Liver (tissue), 8 donors: ENCODE measurements at regions not wholly inside any gene's neighbourhood (a gene's known extent, or its start where the extent isn't known, plus 50 kb on each side); places are given as distances from the start of the nearest gene placed in this dataset.

Experiments
- DNase-seq: peaks from one replicate; pipeline ENCODE4 v3.0.0-alpha.2; 2017; ENCODE audit warnings: low spot score
- H3K27ac ChIP-seq, 2 donors: one replicate each; pipeline ENCODE4 v1.7.0; 2013; ENCODE audit warnings: inconsistent platforms in 2 of 2, low read length in 2 of 2, control low read depth in 1 of 2, low read depth in 1 of 2, mild to moderate bottlenecking in 1 of 2
- H3K27me3 ChIP-seq, 4 donors: one replicate each; pipeline versions ENCODE4 v1.6.1 to v1.7.0; 2013; ENCODE audit warnings: low read length in 3 of 4, inconsistent platforms in 1 of 4, mild to moderate bottlenecking in 1 of 4, moderate library complexity in 1 of 4; ENCODE audit not compliant: control insufficient read depth in 4 of 4, insufficient read depth in 4 of 4
- H3K36me3 ChIP-seq, 4 donors: one replicate each; pipeline versions ENCODE4 v1.6.1 to v1.7.0; 2013; ENCODE audit warnings: low read length in 3 of 4, mild to moderate bottlenecking in 3 of 4, low read depth in 1 of 4, moderate library complexity in 1 of 4; ENCODE audit not compliant: control insufficient read depth in 4 of 4, insufficient read depth in 3 of 4
- H3K4me1 ChIP-seq, 4 donors: one replicate each; pipeline versions ENCODE4 v1.6.1 to v1.7.0; 2013; ENCODE audit warnings: low read length in 3 of 4, mild to moderate bottlenecking in 3 of 4, moderate library complexity in 1 of 4; ENCODE audit not compliant: control insufficient read depth in 4 of 4, insufficient read depth in 4 of 4
- H3K4me3 ChIP-seq, 3 donors: one replicate each; pipeline versions ENCODE4 v1.6.1 to v1.7.0; 2013; ENCODE audit warnings: low read length in 3 of 3, control low read depth in 1 of 3, low read depth in 1 of 3, mild to moderate bottlenecking in 1 of 3
- H3K9ac ChIP-seq, 2 donors: one replicate each; pipeline ENCODE4 v1.7.0; 2013; ENCODE audit warnings: low read length in 2 of 2, mild to moderate bottlenecking in 2 of 2, moderate library complexity in 2 of 2, control low read depth in 1 of 2, low read depth in 1 of 2
- H3K9me3 ChIP-seq, 4 donors: one replicate each; pipeline versions ENCODE4 v1.6.1 to v1.7.0; 2013; ENCODE audit warnings: low read length in 3 of 4; ENCODE audit not compliant: control insufficient read depth in 4 of 4
- EGR1 ChIP-seq, 2 donors: IDR thresholded peaks; 2 replicates each; pipeline ENCODE4 v1.6.1; 2016 to 2018; ENCODE audit warnings: antibody characterized with exemption in 2 of 2, low read depth in 2 of 2
- FOXA1 ChIP-seq: IDR thresholded peaks from 2 replicates; pipeline ENCODE4 v1.6.1; 2016; ENCODE audit warnings: antibody characterized with exemption
- FOXA2 ChIP-seq: IDR thresholded peaks from 2 replicates; pipeline ENCODE4 v1.6.1; 2016; ENCODE audit warnings: antibody characterized with exemption
- GABPA ChIP-seq, 2 donors: IDR thresholded peaks in 1 of 2; conservative IDR thresholded peaks in 1 of 2; 2 replicates each; pipeline ENCODE4 v1.6.1; 2016; ENCODE audit warnings: antibody characterized with exemption in 2 of 2, mild to moderate bottlenecking in 1 of 2, moderate library complexity in 1 of 2
- HNF4A ChIP-seq, 2 donors: conservative IDR thresholded peaks; 2 replicates each; pipeline ENCODE4 v1.6.1; 2016; ENCODE audit warnings: antibody characterized with exemption in 2 of 2, mild to moderate bottlenecking in 2 of 2
- HNF4G ChIP-seq: IDR thresholded peaks from 2 replicates; pipeline ENCODE4 v1.6.1; 2016; ENCODE audit warnings: antibody characterized with exemption
- JUND ChIP-seq, 2 donors: IDR thresholded peaks; 2 replicates each; pipeline ENCODE4 v1.6.1; 2016; ENCODE audit warnings: antibody characterized with exemption in 2 of 2
- RAD21 ChIP-seq, 2 donors: IDR thresholded peaks; 2 replicates each; pipeline ENCODE4 v1.6.1; 2016; ENCODE audit warnings: antibody characterized with exemption in 2 of 2, mild to moderate bottlenecking in 2 of 2
- RXRA ChIP-seq, 2 donors: IDR thresholded peaks; 2 replicates each; pipeline ENCODE4 v1.6.1; 2017 to 2018; ENCODE audit warnings: antibody characterized with exemption in 2 of 2, mild to moderate bottlenecking in 1 of 2
- SP1 ChIP-seq: IDR thresholded peaks from 2 replicates; pipeline ENCODE4 v1.6.1; 2018; ENCODE audit warnings: antibody characterized with exemption, mild to moderate bottlenecking
- TAF1 ChIP-seq: conservative IDR thresholded peaks from 2 replicates; pipeline ENCODE4 v1.6.1; 2016; ENCODE audit warnings: antibody characterized with exemption, mild to moderate bottlenecking
- YY1 ChIP-seq: IDR thresholded peaks from 2 replicates; pipeline ENCODE4 v1.6.1; 2016; ENCODE audit warnings: antibody characterized with exemption, mild to moderate bottlenecking
- WGBS: extraction: QIAGEN DNeasy Blood & Tissue Kit; methylation state at CpG from one replicate; pipeline ENCODE4 v1.1.7; 2013; 5-methylcytosine and 5-hydroxymethylcytosine counted together
- TF ChIP-seq, protein P1 (sequence below): IDR thresholded peaks from 2 replicates; pipeline ENCODE4 v1.6.1; 2016; ENCODE audit warnings: antibody characterized with exemption
- TF ChIP-seq, protein P2 (sequence below): fragments of 150-350 bp; IDR thresholded peaks from 2 replicates; pipeline ENCODE4 v1.5.1; 2017; ENCODE audit warnings: improper control_type of control experiment, low read depth, low read length; ENCODE audit not compliant: missing input control
- TF ChIP-seq, protein P3 (sequence below): IDR thresholded peaks from 2 replicates; pipeline ENCODE4 v1.6.1; 2016; ENCODE audit warnings: antibody characterized with exemption
- TF ChIP-seq, protein P4 (sequence below): IDR thresholded peaks from 2 replicates; pipeline ENCODE4 v1.6.1; 2016; ENCODE audit warnings: antibody characterized with exemption
- donor health status: healthy.
- donor health status: healthy.
- donor health status: healthy.
- donor health status: healthy.
- donor health status: healthy.

DNA sequence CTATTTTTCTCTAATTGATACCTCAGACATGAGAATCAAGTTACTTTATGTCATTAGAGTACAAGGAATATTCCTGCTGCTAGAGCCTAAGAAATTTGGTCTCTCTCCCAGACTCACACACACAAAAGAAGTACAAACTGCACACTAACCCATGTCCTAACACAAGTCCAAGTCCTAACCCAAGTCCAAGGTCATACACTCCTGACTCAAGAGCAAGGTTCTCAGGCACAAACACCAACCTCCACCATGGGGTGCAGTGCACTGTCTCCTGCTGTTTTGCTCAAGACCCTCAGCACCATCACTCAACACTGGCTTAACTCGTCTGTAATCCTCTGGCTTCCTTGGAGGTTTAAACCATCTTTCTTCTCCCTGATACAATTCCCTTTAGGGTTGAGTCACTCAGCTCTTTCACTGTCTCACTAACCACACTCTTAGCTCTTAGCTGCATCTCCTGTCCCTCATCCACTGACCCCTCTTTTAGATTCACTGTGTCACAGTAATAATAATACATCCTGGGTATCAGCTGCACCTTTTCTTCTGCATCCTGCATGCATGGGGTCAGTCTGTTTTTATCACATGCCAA is 129.8 kb downstream of the BCL2L11 start:
- TF ChIP-seq, protein P1, sequence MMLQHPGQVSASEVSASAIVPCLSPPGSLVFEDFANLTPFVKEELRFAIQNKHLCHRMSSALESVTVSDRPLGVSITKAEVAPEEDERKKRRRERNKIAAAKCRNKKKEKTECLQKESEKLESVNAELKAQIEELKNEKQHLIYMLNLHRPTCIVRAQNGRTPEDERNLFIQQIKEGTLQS: no peak
- TF ChIP-seq, protein P2, sequence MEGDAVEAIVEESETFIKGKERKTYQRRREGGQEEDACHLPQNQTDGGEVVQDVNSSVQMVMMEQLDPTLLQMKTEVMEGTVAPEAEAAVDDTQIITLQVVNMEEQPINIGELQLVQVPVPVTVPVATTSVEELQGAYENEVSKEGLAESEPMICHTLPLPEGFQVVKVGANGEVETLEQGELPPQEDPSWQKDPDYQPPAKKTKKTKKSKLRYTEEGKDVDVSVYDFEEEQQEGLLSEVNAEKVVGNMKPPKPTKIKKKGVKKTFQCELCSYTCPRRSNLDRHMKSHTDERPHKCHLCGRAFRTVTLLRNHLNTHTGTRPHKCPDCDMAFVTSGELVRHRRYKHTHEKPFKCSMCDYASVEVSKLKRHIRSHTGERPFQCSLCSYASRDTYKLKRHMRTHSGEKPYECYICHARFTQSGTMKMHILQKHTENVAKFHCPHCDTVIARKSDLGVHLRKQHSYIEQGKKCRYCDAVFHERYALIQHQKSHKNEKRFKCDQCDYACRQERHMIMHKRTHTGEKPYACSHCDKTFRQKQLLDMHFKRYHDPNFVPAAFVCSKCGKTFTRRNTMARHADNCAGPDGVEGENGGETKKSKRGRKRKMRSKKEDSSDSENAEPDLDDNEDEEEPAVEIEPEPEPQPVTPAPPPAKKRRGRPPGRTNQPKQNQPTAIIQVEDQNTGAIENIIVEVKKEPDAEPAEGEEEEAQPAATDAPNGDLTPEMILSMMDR: no peak
- no peak for TF ChIP-seq FOXA2
- no peak for TF ChIP-seq GABPA (IDR thresholded peaks at IDR 0.05 in 1 of 2, conservative IDR thresholded peaks at IDR 0.05 in 1 of 2)
- no peak for TF ChIP-seq JUND (IDR thresholded peaks at IDR 0.05)
- TF ChIP-seq SP1: no peak
- TF ChIP-seq, protein P3, sequence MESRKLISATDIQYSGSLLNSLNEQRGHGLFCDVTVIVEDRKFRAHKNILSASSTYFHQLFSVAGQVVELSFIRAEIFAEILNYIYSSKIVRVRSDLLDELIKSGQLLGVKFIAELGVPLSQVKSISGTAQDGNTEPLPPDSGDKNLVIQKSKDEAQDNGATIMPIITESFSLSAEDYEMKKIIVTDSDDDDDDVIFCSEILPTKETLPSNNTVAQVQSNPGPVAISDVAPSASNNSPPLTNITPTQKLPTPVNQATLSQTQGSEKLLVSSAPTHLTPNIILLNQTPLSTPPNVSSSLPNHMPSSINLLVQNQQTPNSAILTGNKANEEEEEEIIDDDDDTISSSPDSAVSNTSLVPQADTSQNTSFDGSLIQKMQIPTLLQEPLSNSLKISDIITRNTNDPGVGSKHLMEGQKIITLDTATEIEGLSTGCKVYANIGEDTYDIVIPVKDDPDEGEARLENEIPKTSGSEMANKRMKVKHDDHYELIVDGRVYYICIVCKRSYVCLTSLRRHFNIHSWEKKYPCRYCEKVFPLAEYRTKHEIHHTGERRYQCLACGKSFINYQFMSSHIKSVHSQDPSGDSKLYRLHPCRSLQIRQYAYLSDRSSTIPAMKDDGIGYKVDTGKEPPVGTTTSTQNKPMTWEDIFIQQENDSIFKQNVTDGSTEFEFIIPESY: no peak
- no peak for TF ChIP-seq YY1
- no peak for TF ChIP-seq EGR1 (IDR thresholded peaks at IDR 0.05; ENCODE audit: low read depth in 2 of 2)
- no peak for TF ChIP-seq TAF1
- TF ChIP-seq FOXA1: no peak
- no peaks in the 10 kb centered on the region for H3K36me3 ChIP-seq

DNA sequence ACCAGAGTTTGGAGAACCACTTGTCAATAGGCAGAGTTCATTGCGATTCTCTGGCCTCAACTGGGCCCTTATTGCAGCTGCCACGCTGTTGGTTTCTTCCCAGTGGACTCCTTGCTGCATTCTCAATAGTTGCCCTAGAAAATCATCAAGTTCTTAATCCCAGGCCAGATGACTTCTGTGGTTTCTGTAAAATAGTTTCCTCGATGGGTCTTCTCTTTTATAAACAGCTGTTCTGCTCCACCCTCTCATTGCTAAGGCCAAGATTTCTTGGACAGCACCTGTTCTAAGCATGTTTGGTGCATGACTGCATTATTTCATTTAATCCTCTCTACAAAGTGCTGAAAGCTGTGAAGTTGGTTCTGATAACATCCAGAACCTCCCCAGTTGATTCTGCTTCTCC is 131.0 kb downstream of the BCL2L11 start:
- H3K9me3 ChIP-seq: no peaks in the 10 kb centered on the region
- H3K4me3 ChIP-seq: no peak overlapping the region
- H3K27me3 ChIP-seq: no peaks in the 10 kb centered on the region
- DNase-seq: no peak
- no peaks in the 10 kb centered on the region for H3K4me1 ChIP-seq
- WGBS: 95% methylated on average over 3 of the region's 3 CpGs
- H3K9ac ChIP-seq: no peak overlapping the region
- no peak overlapping the region for H3K27ac ChIP-seq
- H3K36me3 ChIP-seq: no peaks in the 10 kb centered on the region
- TF ChIP-seq EGR1 (IDR thresholded peaks at IDR 0.05; ENCODE audit: low read depth in 2 of 2) (no peak), FOXA1 (no peak), RXRA (IDR thresholded peaks at IDR 0.05) (no peak), TAF1 (no peak), HNF4A (conservative IDR thresholded peaks at IDR 0.05) (no peak), GABPA (IDR thresholded peaks at IDR 0.05 in 1 of 2, conservative IDR thresholded peaks at IDR 0.05 in 1 of 2) (no peak), RAD21 (IDR thresholded peaks at IDR 0.05) (no peak), SP1 (no peak), HNF4G (no peak), YY1 (no peak), JUND (IDR thresholded peaks at IDR 0.05) (no peak), FOXA2 (no peak)
- TF ChIP-seq, protein P1: no peak
- TF ChIP-seq, protein P4, sequence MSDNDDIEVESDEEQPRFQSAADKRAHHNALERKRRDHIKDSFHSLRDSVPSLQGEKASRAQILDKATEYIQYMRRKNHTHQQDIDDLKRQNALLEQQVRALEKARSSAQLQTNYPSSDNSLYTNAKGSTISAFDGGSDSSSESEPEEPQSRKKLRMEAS: no peak
- TF ChIP-seq, protein P3: no peak

More for the DNA sequence above, 129.8 kb downstream of the BCL2L11 start:
- Histone ChIP-seq H3K4me3 (no peak overlapping the region), H3K27ac (no peak overlapping the region), H3K9ac (no peak overlapping the region), H3K27me3 (no peaks in the 10 kb centered on the region), H3K4me1 (no peaks in the 10 kb centered on the region), H3K9me3 (no peaks in the 10 kb centered on the region)
- 92% methylated on average over 1 of the region's 1 CpG for WGBS
- no peak for DNase-seq
